CD1c-positive myeloid dendritic cell (primary cell): ENCODE measurements at regions not wholly inside any gene's neighbourhood (a gene's known extent, or its start where the extent isn't known, plus 50 kb on each side); places are given as distances from the start of the nearest gene placed in this dataset.
"Not testable (repeated sequence)": the region's sequence is repeated elsewhere in the genome, so short reads cannot be mapped to it uniquely, and the experiment has no call there.

Experiments
- DNase-seq: peaks from one replicate; pipeline ENCODE4 v3.0.0-alpha.2; 2016; ENCODE audit errors: extremely low spot score

DNA sequence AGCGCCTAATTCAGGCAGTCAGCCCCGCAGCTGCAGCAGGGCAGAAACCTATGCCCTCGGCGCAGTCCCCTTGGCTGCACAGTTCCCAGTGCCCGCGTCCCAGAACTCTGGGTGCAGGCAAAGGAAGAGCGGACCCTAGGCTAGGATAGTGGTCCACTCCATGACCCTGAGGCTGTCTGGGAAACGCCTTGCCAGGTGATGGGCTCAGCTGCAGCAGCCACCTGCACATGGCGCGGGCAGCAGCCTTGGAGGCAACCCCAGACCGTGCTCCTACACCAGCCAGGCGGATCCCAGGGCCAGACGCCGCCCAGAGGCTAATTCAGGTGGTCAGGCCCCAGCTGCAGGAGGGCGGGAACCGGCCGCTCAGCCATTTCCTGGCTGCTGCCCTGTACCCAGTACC lies 83.0 kb downstream of the POTEC start:
- not testable (repeated sequence) for DNase-seq

DNA sequence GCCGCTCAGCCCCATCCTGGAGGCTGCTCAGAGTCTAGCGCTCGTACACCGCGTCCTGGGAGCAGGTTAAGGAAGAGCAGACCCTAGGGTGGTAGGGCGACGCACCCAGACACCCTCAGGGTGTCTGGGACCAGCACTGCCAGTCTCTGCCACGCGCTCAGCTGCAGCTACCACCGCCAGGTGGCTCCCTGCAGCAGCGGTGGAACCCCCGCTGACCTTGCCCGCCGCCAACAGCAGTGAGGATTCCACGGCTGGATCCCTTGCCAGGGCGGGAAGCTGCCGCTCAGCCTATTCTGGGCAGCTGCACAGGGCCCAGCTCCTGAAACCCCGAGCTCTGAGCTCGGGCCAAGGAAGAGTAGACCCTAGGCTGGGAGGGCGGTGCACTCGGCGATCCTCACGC lies 83.6 kb downstream of the POTEC start:
- DNase-seq: not testable (repeated sequence)

DNA sequence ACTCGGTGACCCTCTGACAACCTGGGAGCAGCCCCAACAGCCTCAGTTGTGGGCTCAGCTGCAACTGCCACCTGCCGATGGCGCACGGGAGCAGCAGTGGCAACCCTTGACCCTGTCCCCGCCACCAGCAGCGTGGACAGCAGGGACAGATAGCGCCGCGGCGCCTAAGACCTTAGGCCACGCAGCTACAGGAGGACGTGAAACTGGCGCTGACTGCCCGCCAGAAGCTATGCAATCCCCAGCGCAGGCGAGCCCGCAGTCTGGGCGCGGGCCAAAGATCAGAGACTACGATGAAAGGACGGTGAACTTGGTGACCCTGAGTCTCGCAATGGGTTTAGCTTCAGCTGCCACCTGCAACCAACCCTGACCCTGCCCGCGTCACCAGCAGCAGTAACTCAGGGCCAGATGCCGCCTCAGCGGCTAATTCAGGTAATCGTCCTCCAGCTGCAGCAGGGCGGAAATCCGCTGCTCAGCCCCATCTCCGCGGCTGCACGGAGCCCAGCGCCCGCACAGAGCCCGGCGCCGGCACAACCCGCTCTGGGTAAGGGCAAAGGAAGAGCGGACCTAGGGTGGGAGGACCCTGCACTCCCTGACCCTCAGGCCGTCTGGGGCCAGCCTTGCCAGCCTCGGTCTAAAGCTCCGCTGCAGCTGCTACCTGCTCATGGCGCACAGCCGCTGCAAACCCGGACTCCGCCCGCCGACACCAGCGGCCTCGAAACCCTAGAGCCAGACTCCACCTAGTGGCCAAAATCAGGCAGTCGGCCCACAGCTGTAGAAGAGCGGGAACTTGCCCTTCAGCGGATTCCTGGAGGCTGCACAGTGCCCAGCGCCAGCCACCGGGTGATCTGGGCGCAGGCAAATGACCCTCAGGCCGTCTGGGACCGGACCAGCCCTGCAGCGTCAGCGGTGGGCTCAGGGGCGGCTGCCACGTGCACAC lies 85.1 kb downstream of the POTEC start:
- DNase-seq: peak; percentile 1

DNA sequence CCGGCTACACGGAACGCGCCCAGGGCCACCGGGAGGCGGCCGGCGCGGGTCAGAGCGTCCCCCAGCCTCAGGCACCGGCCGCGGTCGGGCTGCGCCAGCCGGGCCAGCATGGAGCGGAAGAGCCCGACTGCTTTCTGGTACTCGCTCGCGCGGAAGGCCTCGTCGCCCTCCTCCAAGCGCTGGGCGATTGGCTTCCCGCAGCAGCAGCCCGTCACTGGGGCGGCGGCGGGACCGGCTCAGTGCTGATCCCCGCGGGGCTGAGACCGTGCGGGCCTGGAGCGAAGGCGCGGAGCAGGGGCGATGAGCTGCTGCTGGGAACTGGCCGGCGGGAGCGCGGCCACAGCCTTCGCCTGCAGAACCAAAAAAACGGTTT lies 92.8 kb downstream of the POTEC start:
- not testable (repeated sequence) for DNase-seq

DNA sequence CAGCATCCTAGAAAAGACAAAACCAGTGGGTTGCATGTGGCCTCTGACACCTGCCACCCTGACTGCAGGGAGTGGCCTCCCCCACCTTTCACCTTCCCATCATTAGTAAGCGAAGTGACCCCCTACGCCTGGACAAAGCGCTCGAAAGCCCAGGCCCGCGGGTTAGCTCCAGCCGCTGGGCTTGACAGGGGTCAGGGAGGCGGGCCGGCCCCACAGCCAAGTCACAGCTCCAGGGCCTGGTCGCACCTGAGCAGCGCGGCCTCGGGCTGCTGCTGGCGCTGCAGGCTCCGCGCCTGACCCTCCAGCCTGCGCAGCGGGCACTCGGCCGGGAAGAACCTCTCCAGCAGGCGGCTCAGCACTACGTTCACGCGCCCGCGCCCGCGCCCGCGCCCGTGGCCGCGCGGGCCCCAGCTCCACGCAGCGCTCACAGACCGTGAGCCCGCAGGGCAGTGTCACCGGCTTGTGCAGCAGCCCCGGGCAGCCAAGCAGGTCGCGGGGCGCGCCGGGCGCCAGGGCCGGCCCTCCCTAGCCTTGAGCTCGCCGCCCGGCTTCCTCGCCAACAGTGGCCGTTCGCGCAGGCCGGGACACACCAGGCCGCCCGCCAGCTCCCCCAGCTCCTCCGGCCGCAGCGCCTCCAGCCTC lies 93.3 kb downstream of the POTEC start:
- DNase-seq: not testable (repeated sequence)

DNA sequence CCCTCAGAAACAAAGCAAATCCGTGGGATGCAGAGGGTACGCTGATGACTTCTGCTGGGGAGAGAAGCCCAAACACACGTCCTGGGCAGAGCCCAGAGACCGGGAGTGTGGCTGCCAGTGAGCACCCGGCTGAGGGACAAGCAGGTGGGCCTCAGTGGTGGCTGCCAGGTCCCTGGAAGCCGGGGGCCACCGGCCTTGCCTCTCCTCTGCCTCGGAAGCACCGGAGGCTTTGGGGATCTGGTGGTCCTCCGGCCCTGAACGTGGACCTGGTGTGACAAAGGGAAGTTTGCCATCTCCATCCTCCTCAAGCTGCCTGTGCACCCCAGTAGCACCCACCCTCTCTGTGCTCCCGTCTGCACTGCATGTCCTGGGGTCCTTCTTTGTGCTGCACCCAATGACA lies 94.3 kb downstream of the POTEC start:
- DNase-seq: not testable (repeated sequence)

DNA sequence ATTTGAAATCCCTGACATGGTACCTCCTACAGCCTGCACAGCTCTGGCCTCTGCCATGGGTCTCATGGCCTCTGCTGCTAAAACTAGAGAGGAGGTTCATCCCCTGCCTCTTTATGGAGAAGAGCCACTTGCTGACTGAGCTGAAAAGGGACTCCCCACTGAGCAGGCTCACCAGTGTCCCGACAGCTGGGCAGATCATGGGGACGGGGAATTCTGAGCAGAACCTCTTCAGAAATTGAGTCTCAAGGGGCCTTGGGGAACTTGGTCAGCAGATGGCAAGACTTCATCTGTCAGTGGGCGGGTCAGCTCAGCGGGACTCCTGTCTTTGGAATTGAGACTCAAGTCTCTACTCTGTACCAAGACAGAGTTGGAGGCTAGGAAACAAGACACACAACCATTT lies 95.7 kb downstream of the POTEC start:
- DNase-seq: not testable (repeated sequence)

DNA sequence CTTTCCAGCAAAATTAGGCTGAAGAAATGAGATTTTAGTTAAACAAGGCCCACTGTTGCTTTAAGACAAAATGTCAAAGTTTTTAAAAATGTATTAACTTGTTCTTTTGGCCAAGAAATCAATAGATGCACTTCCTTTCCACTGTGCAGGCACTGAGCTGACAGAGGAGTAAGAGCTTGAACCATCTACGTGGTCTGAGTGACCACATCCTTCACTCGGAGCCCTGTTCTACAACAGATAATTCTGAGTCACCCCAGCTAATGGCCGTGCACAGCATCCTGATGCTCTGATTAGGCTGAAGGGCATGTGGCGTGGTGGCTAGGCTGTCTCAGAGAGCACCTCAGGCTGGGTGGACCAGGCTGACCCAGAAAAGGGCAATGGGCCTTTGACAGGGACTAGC lies 107.9 kb downstream of the POTEC start:
- not testable (repeated sequence) for DNase-seq

DNA sequence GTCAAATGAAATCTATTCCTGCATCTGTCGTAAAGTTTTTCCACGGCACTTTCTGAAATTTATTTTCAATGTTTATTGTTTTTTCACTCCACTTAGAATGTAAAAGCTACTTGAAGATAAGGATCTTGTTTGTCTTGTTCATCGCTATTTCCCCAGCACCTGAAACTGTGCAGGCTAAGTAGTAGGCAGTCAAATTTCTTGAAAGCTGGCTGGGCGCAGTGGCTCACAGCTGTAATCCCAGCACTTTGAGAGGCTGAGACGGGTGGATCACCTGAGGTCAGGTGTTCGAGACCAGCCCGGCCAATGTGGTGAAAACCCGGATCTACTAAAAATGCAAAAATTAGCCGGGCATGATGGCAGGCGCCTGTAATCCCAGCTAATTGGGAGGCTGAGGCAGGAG lies 111.0 kb downstream of the POTEC start:
- DNase-seq: not testable (repeated sequence)

DNA sequence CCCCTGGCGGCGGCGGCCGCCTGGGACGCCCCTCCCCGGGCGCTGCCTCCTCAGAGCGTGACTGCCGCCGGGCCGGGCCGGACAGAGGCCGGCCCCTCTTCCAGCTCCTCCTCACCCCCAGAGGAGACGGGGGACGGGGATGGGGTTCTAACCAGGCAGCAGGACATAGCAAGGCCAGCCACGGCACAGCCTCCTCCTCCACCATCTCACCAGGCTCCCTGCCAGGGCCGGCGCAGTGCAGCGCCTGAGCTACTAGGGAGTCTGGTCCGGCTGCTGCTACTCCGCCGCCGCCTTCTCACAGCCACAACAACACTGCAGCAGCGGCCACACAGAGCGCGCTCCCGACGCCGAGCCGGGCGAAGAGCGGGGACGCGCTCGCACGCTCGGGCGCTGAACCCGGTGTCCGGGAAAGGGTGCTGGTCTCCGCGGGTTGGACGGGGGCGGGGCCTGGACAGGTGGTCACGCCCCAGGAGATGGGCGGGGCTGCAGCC lies 112.3 kb downstream of the POTEC start:
- DNase-seq: peak; percentile 1

DNA sequence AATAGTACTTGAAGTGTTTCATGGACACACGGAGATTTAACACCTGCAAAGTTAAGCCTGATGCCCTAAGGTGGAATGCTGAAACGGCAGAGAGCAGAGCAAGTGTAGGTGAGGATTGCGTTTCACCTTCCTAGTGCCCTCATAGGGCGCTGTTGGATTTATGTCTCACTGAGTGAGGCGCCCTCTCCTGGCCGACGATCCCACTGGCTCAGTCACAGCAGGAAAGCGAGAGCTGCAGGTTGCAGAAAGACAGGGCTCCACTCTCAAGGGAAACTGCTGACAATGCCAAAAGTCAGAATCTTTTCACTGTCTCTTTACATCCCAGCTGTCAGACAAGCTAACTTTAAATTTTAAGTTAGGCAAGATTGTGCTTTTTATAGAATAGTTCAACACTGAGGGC lies 127.6 kb downstream of the POTEC start:
- DNase-seq: peak; percentile 1

DNA sequence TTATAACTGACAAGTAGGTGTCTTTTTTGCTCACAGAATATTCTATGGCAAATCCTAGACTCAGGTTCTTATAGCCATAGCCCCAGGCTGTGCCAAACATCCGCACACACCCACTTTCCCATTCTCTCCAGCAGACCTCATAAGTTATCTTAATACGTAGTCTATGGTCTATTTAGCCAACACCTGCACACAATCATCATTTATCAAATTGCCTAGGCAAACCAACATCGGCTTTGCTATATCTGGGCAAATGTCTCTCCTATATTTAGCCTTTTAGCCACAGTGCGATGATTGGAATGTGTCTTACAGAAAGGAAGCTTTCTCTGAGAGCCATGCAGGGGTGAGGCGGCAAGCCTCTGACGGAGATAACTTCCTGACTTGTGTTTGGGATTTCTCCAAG lies 128.0 kb downstream of the POTEC start:
- not testable (repeated sequence) for DNase-seq

DNA sequence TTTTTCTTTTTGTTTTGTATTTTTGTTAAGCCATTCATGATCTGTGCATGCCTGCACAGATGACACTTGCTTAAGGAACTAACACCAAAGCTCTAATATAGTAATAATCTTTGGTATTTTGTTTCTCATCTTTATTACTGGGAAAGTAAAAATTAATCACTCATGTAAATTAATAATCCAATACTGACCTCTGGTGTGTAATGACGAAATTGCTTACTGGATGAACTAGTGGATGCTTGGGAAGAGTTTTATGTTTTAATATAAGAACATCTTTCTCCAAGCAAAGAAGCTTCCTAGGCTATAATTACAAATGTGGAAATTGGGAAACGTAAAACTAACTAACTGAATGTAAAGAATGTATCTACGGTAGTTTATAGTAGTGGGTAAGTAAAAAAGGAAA lies 147.9 kb downstream of the POTEC start:
- DNase-seq: not testable (repeated sequence)

DNA sequence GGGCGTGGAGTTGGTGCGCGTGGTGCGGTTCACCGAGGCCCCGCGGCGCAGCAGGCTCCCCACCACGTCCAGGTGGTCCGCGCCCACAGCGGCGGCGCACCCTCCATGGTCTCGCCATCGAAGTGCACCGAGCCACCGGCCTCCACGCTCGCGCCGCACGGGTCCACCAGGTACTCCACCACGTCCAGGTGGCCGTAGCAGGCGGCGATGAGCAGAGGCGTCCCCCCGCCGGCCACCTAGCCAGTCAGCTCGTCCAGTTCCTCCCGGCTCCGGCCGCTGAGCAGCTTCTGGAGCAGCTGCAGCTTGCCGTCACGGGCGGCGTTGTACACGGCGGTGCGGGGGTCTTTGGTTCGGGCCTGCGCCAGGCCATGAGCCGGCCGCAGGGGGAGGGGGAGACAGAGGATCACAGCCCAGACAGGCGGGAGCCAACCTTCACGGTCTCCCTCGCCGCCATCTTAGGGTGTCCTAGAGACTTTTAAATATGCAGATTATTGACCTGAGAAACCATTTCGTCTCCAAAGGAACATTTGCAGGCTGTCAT lies 149.8 kb downstream of the POTEC start:
- DNase-seq: not testable (repeated sequence)

DNA sequence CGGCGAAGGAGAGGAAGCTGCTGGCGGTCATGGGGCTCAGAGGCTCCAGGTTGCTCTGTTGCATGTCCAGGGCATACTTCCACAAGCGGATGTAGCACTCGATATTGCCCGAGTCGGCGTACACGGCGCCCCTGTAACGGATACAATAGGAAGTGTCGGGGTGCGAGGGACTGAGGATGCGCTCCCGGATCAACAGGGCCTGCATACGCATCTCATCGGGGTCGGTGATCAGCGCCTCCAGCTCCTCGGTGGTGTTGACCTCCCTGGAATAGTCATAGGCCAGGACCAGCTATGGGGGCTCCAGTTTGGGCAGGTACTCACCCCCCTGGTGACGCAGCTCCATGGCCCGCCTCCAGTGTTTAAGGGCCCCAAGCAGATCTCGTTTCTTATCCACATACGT lies 150.8 kb downstream of the POTEC start:
- DNase-seq: not testable (repeated sequence)

DNA sequence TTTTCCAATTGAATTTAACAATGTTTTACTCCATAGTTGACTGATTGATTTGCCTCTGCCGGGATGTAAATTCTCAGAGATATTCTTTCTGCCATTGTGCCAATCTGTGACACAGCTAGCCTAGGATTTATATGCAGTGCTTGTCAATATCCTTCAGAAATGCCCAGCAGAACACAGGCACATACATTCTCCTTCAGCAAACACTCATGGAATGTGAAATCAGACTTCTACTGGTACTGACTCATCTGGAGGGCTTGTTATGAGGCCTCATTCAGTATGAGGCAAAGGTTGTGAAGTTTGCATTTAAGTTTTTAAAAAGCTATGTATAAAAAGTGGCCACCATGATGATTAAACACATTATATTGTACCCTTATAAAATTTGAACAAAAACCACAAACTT lies 158.4 kb downstream of the POTEC start:
- not testable (repeated sequence) for DNase-seq

DNA sequence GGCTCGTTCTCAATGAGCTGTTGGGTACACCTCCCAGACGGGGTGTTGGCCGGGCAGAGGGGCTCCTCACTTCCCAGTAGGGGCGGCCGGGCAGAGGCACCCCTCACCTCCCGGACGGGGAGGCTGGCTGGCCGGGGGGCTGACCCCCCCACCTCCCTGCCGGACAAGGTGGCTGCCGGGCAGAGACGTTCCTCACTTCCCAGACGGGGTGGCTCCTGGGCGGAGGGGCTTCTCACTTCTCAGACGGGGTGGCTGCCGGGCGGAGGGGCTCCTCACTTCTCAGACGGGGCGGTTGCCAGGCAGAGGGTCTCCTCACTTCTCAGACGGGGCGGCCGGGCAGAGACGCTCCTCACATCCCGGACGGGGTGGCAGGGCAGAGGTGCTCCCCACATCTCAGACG lies 160.7 kb downstream of the POTEC start:
- not testable (repeated sequence) for DNase-seq

DNA sequence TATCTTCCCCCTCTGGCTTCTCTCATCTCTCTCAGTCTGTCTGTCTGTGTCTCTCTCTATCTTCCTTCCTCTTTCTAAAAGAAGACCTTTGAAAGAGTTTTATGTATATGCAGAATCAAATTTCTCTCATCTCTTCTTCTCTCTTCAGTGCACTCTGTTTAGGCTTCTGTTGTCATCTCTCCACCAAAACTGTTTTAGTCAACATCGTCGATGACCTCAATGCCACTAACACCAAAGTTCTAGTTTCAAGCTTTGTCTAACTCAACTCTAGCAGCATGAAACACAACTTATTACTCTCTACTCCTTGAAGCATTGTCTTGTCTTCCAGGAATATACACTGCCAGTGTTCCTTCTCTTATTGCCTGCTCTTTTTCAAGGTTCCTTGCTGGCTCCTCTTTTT lies 163.9 kb downstream of the POTEC start:
- DNase-seq: not testable (repeated sequence)

DNA sequence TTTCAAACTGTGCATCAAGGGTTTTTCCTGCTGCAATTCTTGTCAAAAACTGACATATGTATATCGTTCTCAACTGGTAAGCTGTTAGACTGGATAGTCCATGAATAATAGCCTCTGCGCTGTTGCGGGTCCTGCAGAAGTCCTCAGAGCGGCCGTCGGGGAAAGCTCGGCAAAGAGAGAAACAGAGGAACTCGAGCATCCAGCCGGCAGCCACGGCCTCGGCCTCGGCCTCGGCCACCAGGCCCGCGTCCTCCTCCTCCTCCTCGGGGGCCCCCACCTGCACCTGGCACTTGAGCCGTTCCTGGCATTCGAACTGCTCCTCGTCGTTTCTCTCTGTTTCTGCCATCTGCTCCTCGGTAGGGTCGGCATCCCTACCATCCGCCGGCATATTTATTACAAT lies 165.0 kb downstream of the POTEC start:
- not testable (repeated sequence) for DNase-seq

DNA sequence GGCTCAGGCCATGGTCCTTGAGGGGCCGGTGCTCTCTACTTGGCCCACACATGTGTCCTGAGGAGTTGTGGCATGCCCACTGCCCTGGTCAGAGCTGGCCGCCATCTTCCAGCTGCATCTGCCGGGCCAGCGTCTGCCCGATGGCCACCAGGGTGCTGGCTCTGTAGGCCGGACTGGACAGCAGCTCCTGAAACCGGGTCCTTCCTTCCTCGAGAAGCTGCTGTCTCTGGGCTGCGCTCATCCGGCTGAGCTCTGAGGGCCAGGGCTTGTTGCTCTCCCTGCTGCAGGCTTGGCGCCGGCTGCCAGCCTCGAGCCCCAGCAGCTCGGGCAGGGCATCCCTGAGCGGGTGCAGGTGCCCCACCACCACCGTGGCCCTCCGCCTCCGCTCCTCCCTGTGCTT lies 182.1 kb downstream of the POTEC start:
- not testable (repeated sequence) for DNase-seq

DNA sequence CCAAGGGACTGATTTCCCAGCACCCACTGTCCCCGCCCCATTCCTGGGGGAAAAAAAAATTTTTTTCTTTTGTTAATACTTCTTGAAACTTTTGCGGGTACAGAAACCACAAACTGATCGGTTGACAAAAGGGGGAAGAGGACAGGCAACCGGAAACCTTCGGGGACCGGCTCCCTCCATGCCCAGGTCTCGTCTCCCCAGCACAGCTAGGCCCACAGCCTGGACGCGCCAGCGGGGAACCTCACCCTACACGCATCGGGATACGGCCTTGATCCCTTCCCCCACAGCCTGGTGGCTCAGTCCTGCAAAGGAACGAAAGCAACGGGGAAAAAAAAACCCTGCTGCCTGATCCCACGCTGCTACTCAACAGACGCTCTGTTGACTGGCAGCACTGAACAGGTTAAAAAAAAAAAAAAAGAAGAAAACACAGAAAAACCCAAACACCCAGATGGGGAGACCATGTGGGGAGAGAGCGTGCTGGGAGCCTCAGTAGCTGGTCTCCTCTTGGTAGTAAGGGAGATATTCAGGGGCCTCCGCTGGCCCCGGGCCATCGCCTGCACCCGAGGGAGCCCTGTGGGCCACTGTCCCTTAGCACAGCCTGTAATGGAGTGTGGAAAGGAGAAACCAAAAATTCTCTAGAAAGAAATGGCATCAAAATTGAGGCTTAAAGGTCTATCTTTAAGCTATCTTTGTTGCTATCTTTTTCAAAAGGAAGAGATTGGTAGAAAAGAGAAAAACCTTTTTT lies 185.7 kb downstream of the POTEC start:
- DNase-seq: not testable (repeated sequence)

DNA sequence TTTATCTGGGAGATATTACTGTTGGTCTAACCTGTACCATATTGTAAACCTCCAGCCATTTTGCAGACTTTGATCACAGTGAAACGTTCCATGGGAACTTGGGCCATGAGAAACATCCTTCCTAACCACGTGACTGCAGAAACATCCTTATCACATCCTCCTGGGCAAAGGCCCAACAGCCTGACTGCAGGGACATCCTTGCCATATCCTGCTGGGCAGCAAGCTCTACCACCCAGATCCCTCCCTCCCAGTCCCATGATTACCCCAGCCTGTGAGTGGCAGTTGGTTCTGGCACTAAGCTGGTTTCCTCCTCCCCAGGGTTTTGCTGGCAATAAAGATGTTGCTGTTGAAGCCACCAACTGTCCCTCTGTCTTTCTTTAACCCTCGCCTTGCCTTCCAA lies 201.2 kb downstream of the POTEC start:
- not testable (repeated sequence) for DNase-seq
